Neural cell (in vitro differentiated cells): ENCODE measurements at regions not wholly inside any gene's neighbourhood (a gene's known extent, or its start where the extent isn't known, plus 50 kb on each side); places are given as distances from the start of the nearest gene placed in this dataset.
"Not testable (repeated sequence)": the region's sequence is repeated elsewhere in the genome, so short reads cannot be mapped to it uniquely, and the experiment has no call there.

ENCODE experiments used
- EP300 ChIP-seq: fragments of 450-650 bp; conservative IDR thresholded peaks from 2 replicates; pipeline ENCODE4 v1.6.1; 2014; ENCODE audit warnings: antibody characterized with exemption, mild to moderate bottlenecking, moderate library complexity; ENCODE audit not compliant: poor library complexity, severe bottlenecking
- EZH2 ChIP-seq: fragments of 200-600, 300-800 bp; shearing (Covaris generic), sonication (generic); IDR thresholded peaks from 2 replicates; pipeline ENCODE4 v1.6.1; 2014; ENCODE audit warnings: antibody characterized with exemption, low read length, borderline replicate concordance, mild to moderate bottlenecking; ENCODE audit not compliant: insufficient read depth, poor library complexity, severe bottlenecking
- MXI1 ChIP-seq: fragments of 450-650 bp; conservative IDR thresholded peaks from 2 replicates; pipeline ENCODE4 v1.6.1; 2014; ENCODE audit warnings: antibody characterized with exemption, mild to moderate bottlenecking; ENCODE audit not compliant: poor library complexity, severe bottlenecking
- POLR2AphosphoS5 ChIP-seq: IDR thresholded peaks from 2 replicates; pipeline ENCODE4 v1.6.1; 2012
- RAD21 ChIP-seq: fragments of 450-650 bp; conservative IDR thresholded peaks from 2 replicates; pipeline ENCODE4 v1.6.1; 2014; ENCODE audit warnings: antibody characterized with exemption, mild to moderate bottlenecking, moderate library complexity
- SMC3 ChIP-seq: fragments of 450-650 bp; conservative IDR thresholded peaks from 2 replicates; pipeline ENCODE4 v1.6.1; 2014; ENCODE audit warnings: antibody characterized with exemption, mild to moderate bottlenecking, moderate library complexity; ENCODE audit not compliant: poor library complexity
- TF ChIP-seq, protein P1 (sequence below): fragments of 450-650 bp; IDR thresholded peaks from 2 replicates; pipeline ENCODE4 v1.5.1; 2014; ENCODE audit warnings: antibody characterized with exemption, mild to moderate bottlenecking, moderate library complexity; ENCODE audit not compliant: poor library complexity, severe bottlenecking
- TF ChIP-seq, protein P2 (sequence below): IDR thresholded peaks from 2 replicates; pipeline ENCODE4 v1.6.1; 2012; ENCODE audit warnings: borderline replicate concordance

- TF ChIP-seq, protein P1, sequence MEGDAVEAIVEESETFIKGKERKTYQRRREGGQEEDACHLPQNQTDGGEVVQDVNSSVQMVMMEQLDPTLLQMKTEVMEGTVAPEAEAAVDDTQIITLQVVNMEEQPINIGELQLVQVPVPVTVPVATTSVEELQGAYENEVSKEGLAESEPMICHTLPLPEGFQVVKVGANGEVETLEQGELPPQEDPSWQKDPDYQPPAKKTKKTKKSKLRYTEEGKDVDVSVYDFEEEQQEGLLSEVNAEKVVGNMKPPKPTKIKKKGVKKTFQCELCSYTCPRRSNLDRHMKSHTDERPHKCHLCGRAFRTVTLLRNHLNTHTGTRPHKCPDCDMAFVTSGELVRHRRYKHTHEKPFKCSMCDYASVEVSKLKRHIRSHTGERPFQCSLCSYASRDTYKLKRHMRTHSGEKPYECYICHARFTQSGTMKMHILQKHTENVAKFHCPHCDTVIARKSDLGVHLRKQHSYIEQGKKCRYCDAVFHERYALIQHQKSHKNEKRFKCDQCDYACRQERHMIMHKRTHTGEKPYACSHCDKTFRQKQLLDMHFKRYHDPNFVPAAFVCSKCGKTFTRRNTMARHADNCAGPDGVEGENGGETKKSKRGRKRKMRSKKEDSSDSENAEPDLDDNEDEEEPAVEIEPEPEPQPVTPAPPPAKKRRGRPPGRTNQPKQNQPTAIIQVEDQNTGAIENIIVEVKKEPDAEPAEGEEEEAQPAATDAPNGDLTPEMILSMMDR = not testable (repeated sequence)
- TF ChIP-seq EZH2, RAD21, POLR2AphosphoS5, EP300, MXI1, SMC3: not testable (repeated sequence)
- TF ChIP-seq, protein P2, sequence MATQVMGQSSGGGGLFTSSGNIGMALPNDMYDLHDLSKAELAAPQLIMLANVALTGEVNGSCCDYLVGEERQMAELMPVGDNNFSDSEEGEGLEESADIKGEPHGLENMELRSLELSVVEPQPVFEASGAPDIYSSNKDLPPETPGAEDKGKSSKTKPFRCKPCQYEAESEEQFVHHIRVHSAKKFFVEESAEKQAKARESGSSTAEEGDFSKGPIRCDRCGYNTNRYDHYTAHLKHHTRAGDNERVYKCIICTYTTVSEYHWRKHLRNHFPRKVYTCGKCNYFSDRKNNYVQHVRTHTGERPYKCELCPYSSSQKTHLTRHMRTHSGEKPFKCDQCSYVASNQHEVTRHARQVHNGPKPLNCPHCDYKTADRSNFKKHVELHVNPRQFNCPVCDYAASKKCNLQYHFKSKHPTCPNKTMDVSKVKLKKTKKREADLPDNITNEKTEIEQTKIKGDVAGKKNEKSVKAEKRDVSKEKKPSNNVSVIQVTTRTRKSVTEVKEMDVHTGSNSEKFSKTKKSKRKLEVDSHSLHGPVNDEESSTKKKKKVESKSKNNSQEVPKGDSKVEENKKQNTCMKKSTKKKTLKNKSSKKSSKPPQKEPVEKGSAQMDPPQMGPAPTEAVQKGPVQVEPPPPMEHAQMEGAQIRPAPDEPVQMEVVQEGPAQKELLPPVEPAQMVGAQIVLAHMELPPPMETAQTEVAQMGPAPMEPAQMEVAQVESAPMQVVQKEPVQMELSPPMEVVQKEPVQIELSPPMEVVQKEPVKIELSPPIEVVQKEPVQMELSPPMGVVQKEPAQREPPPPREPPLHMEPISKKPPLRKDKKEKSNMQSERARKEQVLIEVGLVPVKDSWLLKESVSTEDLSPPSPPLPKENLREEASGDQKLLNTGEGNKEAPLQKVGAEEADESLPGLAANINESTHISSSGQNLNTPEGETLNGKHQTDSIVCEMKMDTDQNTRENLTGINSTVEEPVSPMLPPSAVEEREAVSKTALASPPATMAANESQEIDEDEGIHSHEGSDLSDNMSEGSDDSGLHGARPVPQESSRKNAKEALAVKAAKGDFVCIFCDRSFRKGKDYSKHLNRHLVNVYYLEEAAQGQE = not testable (repeated sequence)
Observed at GRCh38 chr9:94402795-94403194, 74.4 kb upstream of the NUTM2F start.
